ENCODE measurements at regions not wholly inside any gene's neighbourhood (a gene's known extent, or its start where the extent isn't known, plus 50 kb on each side); places are given as distances from the start of the nearest gene placed in this dataset.

DNA sequence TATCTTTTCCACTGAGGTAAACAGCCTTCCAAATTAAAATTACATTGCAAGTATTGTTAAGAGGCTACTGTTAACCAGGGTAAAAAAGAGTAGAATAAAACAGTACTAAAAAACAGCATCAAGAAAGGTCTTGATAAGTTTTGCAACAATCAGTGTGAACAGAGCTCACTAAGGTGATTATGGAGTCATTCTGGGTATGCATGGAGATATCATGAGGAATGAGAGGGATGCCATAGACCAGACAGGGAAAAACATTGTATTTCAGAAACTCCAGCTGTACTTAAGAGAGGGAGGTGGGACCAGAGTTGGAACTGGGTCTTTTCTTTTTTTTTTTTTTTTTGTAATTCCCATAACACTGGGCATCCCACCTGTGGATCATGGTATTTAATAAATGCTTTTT, 549.6 kb downstream of the INHBA start:
- no peak for DNase-seq (ENCODE audit: insufficient read length, low spot score)
- no peak for FAIRE-seq
- no peak for TF ChIP-seq CTCF (IDR thresholded peaks at IDR 0.05; ENCODE audit: insufficient read depth, missing control alignments)

- no peak for TF ChIP-seq CTCF (IDR thresholded peaks at IDR 0.05; ENCODE audit: insufficient read depth, missing control alignments)
- no peak for DNase-seq (ENCODE audit: insufficient read length, low spot score)
- no peak for FAIRE-seq
These were observed 550.7 kb downstream of the INHBA start for GRCh38 chr7:41152179-41152678.

- no peak for FAIRE-seq
These were observed 553.3 kb downstream of the INHBA start for GRCh38 chr7:41149576-41149975.

GRCh38 chr7:41148521-41148951, 554.4 kb downstream of the INHBA start:
- no peak for TF ChIP-seq CTCF (IDR thresholded peaks at IDR 0.05; ENCODE audit: insufficient read depth, missing control alignments)
- DNase-seq (ENCODE audit: insufficient read length, low spot score) (no peak), FAIRE-seq (no peak)

More at GRCh38 chr7:41149576-41149975, 553.3 kb downstream of the INHBA start:
- TF ChIP-seq CTCF (IDR thresholded peaks at IDR 0.05; ENCODE audit: insufficient read depth, missing control alignments): no peak
- DNase-seq (ENCODE audit: insufficient read length, low spot score): no peak

DNA sequence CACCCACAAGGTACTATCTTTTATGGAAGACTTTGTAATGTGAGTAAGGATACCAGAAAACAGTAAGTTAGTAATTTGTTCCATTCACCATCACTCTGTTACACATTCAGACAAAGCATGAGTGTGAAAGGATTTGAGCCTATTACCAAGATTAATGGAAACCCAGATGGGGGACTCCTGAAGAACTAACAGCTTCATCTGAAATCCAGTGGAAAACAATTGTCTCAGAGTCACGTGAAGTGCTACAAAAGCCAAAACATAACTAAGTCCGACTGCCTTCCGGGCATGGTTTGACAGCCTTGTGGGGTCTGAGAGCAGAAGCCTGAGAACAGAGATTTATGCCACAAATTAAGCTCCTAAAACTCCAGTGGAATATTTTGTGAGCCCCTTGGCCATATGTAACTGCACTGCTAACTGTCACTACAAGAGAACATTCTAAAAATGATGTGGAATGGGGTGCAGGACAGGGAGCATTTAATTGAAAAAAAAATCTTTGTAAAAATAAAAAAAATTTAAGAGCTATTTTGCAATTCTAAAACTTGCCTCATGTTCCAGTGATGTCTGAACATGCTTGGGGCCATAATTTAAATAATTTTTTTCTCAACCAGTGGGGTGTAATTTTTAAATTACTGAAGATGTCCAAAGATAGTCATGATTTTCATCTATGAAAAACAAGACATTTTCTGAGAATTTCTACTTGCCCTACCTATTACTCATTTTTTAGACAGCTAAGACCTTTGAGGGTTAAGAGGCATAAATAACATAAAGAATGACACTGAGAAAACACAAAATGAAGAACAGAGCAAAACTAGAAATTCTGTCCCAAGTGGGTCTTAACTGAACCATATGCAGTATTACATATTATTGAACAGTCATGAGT, 555.0 kb downstream of the INHBA start:
- DNase-seq (ENCODE audit: insufficient read length, low spot score): no peak
- no peak for FAIRE-seq
- TF ChIP-seq CTCF (IDR thresholded peaks at IDR 0.05; ENCODE audit: insufficient read depth, missing control alignments): no peak

- DNase-seq (ENCODE audit: insufficient read length, low spot score) (no peak), FAIRE-seq (no peak)
- no peak for TF ChIP-seq CTCF (IDR thresholded peaks at IDR 0.05; ENCODE audit: insufficient read depth, missing control alignments)
These were observed 556.5 kb downstream of the INHBA start for GRCh38 chr7:41146429-41146828.

DNA sequence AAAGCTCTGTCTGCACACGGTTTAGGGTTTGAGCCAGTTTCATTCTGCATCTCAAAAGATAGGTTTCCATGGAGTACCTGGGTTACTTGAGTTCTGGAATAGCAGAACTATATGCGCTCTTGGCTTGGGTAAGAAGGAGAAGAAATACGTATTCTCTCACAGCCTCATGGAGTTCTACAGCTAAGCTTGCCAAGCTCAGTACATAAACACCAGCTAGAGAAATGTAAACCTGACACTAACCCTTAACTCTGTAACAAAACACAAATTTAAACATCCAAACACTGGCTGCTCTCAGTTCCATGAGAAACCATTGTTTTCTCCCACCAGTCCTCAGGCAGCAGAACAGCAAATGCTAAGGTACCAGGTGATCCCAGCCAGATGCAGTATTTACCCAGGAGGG, 557.2 kb downstream of the INHBA start:
- FAIRE-seq (no peak), DNase-seq (ENCODE audit: insufficient read length, low spot score) (no peak)
- TF ChIP-seq CTCF (IDR thresholded peaks at IDR 0.05; ENCODE audit: insufficient read depth, missing control alignments): no peak

Data from D721Med (cell line).